GM18867 (cell line): ENCODE measurements at regions not wholly inside any gene's neighbourhood (a gene's known extent, or its start where the extent isn't known, plus 50 kb on each side); places are given as distances from the start of the nearest gene placed in this dataset.

Experiments
- ATAC-seq: cut with Tn5 transposase; IDR thresholded peaks from one replicate; pipeline ENCODE4 v1.9.1; 2021; ENCODE audit warnings: mild to moderate bottlenecking, moderate library complexity; ENCODE audit not compliant: unreplicated experiment

DNA sequence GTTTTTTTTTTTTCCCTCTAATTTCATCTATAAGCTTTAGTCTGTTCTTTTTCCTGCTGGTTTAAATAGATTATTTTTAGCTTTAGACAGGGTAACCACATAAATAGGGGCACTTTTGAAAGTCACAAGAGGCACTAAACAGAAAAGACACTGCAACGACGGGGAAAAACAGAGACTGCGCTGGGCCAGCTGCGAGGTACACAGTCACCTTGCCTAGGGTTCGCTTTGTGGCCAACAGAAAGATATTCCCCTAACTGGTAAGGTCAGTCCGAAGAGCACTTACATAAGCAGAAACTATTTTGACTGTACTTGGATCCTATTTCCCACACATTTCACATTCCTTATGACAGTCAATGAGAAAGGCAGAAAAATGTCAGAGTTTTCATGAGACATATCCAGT is 175.6 kb upstream of the PHF14 start:
- ATAC-seq: no peak

- no peak for ATAC-seq
Observed at GRCh38 chr7:10799475-10799874, 174.2 kb upstream of the PHF14 start.

DNA sequence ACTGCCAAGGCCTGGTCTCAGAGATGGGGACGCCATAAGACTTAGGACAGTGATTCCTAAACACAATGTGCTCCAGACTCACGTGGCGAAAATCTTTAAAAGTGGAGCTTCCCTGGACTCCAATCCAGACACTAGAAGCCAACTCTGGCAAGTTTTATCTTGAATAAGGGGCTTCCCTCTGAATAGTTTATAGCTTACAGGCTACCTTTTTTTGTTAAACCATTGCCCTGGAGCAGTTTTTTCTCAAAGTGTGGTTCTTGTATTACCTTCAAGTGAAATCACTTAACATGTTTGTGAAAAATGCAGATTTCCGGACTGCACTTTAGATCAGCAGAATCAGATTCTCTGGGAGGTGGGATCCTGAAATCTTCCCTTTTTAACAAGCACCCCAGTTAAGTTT is 171.7 kb upstream of the PHF14 start:
- no peak for ATAC-seq

DNA sequence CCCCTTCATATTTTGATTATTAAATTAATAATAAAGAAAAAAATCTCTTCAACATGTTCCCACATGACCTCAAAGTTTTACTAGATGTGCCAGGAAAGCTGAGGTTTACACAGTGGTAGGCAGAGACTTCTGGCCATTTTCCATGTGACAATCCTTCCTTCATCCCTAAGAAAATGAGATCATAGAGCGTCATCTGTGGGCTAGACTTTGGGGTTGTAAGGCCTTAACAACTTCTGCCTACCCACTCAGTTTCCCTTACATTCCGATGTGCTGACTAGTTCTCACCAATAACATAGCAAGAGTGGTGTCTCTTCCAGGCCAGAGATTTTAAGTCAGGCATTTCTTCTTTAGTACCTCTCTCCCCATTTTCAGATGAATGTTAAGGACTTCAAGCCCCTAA is 171.1 kb upstream of the PHF14 start:
- ATAC-seq: no peak

- no peak for ATAC-seq
Observed at GRCh38 chr7:10803720-10804119, 170.0 kb upstream of the PHF14 start.

GRCh38 chr7:10804770-10805169 is 168.9 kb upstream of the PHF14 start:
- ATAC-seq: no peak

DNA sequence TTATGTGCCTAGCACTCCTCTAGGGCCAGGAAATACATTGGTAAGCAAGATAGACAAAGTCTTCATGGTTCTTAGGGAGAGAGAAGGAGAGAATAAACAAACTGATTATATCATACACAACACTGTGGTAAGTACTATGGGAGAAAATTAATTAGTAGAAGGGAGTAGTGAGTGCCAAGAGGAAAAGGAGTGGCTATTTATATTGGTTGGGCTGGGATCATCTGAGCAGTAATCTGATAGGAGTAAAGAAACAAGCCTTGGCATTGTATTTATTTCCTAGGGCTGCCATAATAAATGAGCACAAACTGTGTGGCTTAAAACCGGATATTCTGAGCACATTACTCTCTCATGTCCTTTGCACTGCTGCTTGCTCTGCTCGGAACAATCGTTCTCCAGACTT is 158.1 kb upstream of the PHF14 start:
- ATAC-seq: no peak

GRCh38 chr7:10821156-10821555 is 152.5 kb upstream of the PHF14 start:
- ATAC-seq: no peak

DNA sequence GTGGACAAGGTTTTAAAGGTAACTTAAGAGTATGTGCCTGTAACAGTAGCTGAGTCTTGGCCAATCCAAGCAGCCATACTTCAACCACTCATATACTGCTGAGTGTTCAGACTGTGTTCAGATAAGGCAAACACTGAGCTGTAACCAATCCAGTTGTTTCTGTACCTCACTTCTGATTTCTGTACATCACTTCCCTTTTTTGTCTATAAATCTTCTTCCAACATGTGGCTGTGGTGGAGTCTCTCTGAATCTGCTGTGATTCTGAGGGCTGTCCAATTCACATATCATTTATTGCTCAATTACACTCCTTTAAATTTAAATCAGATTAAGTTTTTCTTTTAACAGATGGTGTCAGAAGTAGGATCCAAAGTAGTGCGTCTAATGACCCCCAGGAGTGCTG is 149.5 kb upstream of the PHF14 start:
- no peak for ATAC-seq

DNA sequence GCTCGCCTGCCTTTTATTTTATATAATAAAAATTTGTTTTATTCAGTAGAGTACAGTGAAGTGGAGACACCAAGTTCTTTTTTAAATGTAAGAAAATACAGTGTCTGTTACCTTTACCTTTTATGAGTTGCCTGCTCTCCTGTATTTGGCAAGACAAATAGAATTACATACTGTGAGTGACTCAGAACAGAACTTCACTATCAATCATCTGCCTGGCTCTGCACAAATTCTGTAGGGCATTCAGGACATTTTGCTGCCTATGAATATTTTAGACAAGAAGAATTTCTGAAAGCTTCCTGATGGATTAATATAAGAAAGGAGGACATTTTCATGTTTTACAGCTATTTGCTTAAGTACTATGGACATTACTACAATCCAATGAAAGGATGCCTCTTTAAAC is 135.4 kb upstream of the PHF14 start:
- ATAC-seq: no peak

- no peak for ATAC-seq
Observed at GRCh38 chr7:10845225-10845624, 128.4 kb upstream of the PHF14 start.

- ATAC-seq: no peak
Observed at GRCh38 chr7:10855583-10855982, 118.1 kb upstream of the PHF14 start.

- ATAC-seq: no peak
Observed at GRCh38 chr7:10860516-10860915, 113.2 kb upstream of the PHF14 start.

DNA sequence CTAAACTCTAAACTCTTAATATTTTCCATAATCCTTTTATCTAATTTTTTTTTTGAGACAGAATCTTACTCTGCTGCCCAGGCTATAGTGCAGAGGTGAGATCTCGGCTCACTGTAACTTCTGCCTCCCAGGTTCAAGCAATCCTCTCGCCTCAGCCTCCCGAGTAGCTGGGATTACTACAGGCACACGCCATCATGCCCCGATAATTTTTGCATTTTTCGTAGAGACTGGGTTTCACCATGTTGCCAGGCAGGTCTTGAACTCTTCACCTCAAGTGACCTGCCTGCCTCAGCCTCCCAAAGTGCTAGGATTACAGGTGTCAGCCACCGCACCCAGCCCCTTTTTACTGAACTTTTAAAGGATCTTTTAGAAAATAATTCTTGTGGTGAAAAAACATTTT is 110.2 kb upstream of the PHF14 start:
- no peak for ATAC-seq

DNA sequence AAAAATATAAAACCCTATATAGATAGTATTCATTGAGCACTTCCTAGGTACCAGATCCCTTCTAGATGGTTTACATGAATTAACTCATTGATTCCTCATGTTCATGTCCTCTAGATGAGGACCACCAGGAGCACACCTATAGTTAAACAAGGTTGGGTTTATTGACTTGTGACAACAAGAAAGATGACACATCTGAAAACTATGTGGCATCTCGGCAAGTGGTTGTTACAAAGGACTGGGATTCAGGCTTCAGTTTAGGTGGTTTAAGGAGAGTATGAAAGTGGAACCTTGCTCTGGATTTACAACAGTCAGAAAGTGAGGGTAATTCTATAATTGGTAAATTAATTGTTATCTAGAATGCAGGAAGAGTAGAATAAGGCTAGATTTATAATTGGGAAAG is 99.0 kb upstream of the PHF14 start:
- no peak for ATAC-seq

- no peak for ATAC-seq
Observed at GRCh38 chr7:10875080-10875479, 98.6 kb upstream of the PHF14 start.

GRCh38 chr7:10888861-10889260 is 84.8 kb upstream of the PHF14 start:
- peak; percentile 24 for ATAC-seq

DNA sequence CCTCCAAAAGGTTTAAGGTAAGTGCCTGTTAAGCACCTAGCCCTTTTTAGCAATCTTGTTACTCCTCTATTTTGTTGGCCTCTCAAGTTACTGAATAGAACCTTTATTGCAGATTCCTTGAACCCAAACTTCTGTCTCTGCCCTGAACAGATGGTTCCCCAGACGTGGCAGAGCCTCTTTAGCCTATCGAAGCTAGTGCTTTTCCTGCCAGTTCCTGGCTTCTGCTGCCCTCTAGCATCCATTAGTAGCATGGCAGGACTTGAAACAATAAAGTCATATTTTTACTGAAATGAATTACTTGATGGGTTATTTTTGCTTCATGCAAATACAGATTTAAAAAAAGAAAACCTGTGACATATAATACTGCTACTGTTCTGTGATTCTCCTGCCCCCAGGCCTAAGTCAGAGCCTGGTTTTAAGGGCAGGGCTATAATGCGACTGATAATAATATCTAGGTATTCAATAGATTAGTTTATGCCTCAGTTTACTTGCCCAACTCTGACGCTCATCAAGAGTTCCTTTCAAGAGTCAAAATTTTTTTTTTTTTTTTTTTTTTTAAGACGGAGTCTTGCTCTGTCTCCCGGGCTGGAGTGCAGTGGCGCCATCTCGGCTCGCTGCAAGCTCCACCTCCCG is 84.3 kb upstream of the PHF14 start:
- peak; percentile 99 for ATAC-seq

GRCh38 chr7:10908600-10908999 is 65.1 kb upstream of the PHF14 start:
- no peak for ATAC-seq

GRCh38 chr7:10910447-10910846 is 63.2 kb upstream of the PHF14 start:
- no peak for ATAC-seq

GRCh38 chr7:10912077-10912476 is 61.6 kb upstream of the PHF14 start:
- no peak for ATAC-seq

DNA sequence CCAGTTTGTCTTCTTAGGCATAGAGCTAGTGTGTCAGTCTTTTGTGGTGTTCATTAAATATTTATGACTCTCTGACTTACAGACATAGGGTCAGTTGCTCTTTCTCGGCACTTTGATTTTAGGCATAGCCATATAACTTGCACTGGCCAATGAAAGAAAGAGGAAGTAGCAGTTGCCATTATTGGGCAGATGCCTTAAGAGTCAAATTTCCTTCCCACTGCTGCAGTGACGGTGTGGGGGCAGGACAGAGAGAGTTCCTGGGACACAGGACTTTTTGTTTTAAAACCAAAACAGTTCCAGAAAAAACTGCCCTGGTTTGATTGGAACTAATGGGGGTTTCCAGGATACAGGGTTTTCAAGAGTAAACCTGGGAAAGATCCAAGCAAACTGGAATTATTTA is 60.2 kb upstream of the PHF14 start:
- ATAC-seq: no peak

DNA sequence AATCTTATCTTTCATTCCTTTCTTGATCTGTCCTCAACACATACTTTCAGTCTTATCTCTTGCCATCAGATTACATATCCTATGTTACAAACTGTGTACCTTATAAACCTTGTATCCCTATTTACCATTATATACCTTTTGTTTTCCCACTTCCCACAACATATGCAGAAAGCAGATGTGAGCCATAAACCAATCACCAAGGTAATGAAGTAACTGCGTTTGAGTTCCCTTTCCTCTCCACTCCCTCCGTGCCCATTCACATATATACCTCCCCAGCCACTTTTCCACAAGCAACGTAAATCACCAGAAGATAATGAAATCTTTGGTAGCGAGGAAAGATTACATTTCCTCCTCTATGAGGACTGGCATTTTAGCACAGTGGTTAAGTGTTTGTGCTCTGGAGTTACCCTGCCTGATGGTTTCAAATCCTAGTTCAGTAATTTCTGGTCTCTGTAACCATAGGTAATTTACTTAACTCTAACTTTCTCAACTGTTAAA is 55.5 kb upstream of the PHF14 start:
- ATAC-seq: no peak
